ENCODE measurements at regions not wholly inside any gene's neighbourhood (a gene's known extent, or its start where the extent isn't known, plus 50 kb on each side); places are given as distances from the start of the nearest gene placed in this dataset.

- H3K4me2 ChIP-seq (ENCODE audit: low read length) = peak overlapping the region; percentile 86
- H3K9me3 ChIP-seq (replicated peaks; ENCODE audit: low read length) = no peaks in the 10 kb centered on the region
- H3K27me3 ChIP-seq (ENCODE audit: control insufficient read depth, insufficient read depth, low read length) = peaks cover 13% of the 10 kb centered on the region
- H3K9ac ChIP-seq (ENCODE audit: low read depth, low read length) = no peak overlapping the region
- H3K4me1 ChIP-seq (ENCODE audit: control insufficient read depth, insufficient read depth, low read length) = peaks cover 20% of the 10 kb centered on the region
- no peaks in the 10 kb centered on the region for H3K36me3 ChIP-seq (ENCODE audit: insufficient read depth, low read length)
- H3K4me3 ChIP-seq (ENCODE audit: low read length) = peak overlapping the region; percentile 68
Measured at GRCh38 chr16:14002416-14002990, 68.6 kb upstream of the MRTFB start.

DNA sequence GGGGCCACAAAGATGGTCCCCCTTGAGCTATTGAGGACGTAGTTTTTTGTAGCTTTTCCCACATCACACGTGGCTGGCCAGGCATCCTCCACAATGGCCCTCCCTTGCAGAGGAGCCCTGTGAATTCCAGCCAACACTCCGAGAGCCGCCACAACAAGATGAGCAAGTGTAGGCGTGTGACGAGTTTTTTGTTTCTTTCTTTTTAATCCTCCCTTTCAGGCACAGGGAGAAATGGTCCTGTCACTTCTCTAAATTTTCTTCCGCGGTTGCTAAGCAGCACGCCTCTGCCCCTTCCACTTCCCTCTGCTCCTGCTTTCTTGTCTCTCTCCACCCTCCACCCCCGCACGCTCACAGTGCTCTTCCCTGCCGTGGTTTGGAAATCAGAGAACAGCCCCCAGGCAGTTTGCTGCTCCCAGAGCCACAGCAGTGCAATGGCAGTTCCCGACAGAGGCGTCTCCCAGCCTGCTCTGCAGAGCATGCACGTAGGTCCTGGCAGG lies 68.0 kb upstream of the MRTFB start:
- Histone ChIP-seq H3K4me1 (ENCODE audit: control insufficient read depth, insufficient read depth, low read length) (peaks cover 23% of the 10 kb centered on the region), H3K4me3 (ENCODE audit: low read length) (peak overlapping the region; percentile 68), H3K36me3 (ENCODE audit: insufficient read depth, low read length) (no peaks in the 10 kb centered on the region), H3K9me3 (replicated peaks; ENCODE audit: low read length) (no peaks in the 10 kb centered on the region), H3K9ac (ENCODE audit: low read depth, low read length) (peak overlapping the region; percentile 28), H3K27me3 (ENCODE audit: control insufficient read depth, insufficient read depth, low read length) (peaks cover 13% of the 10 kb centered on the region), H3K4me2 (ENCODE audit: low read length) (peak overlapping the region; percentile 86)

GRCh38 chr16:14004031-14004728 lies 66.9 kb upstream of the MRTFB start:
- H3K4me1 ChIP-seq (ENCODE audit: control insufficient read depth, insufficient read depth, low read length) = peaks cover 23% of the 10 kb centered on the region
- no peaks in the 10 kb centered on the region for H3K9me3 ChIP-seq (replicated peaks; ENCODE audit: low read length)
- H3K4me2 ChIP-seq (ENCODE audit: low read length) = no peak overlapping the region
- H3K36me3 ChIP-seq (ENCODE audit: insufficient read depth, low read length) = no peaks in the 10 kb centered on the region
- H3K9ac ChIP-seq (ENCODE audit: low read depth, low read length) = no peak overlapping the region
- H3K27me3 ChIP-seq (ENCODE audit: control insufficient read depth, insufficient read depth, low read length) = peaks cover 13% of the 10 kb centered on the region
- no peak overlapping the region for H3K4me3 ChIP-seq (ENCODE audit: low read length)

GRCh38 chr16:14004729-14005315 lies 66.3 kb upstream of the MRTFB start:
- Histone ChIP-seq H3K4me3 (ENCODE audit: low read length) (no peak overlapping the region), H3K9me3 (replicated peaks; ENCODE audit: low read length) (no peaks in the 10 kb centered on the region), H3K4me1 (ENCODE audit: control insufficient read depth, insufficient read depth, low read length) (peaks cover 23% of the 10 kb centered on the region), H3K9ac (ENCODE audit: low read depth, low read length) (no peak overlapping the region), H3K36me3 (ENCODE audit: insufficient read depth, low read length) (no peaks in the 10 kb centered on the region), H3K27me3 (ENCODE audit: control insufficient read depth, insufficient read depth, low read length) (peaks cover 17% of the 10 kb centered on the region), H3K4me2 (ENCODE audit: low read length) (no peak overlapping the region)

- peaks cover 23% of the 10 kb centered on the region for H3K4me1 ChIP-seq (ENCODE audit: control insufficient read depth, insufficient read depth, low read length)
- H3K4me2 ChIP-seq (ENCODE audit: low read length) = no peak overlapping the region
- H3K9ac ChIP-seq (ENCODE audit: low read depth, low read length) = no peak overlapping the region
- H3K4me3 ChIP-seq (ENCODE audit: low read length) = no peak overlapping the region
- H3K9me3 ChIP-seq (replicated peaks; ENCODE audit: low read length) = no peaks in the 10 kb centered on the region
- H3K36me3 ChIP-seq (ENCODE audit: insufficient read depth, low read length) = no peaks in the 10 kb centered on the region
- H3K27me3 ChIP-seq (ENCODE audit: control insufficient read depth, insufficient read depth, low read length) = peaks cover 19% of the 10 kb centered on the region
Measured at GRCh38 chr16:14005335-14005734, 65.8 kb upstream of the MRTFB start.

GRCh38 chr16:14007450-14007849 lies 63.7 kb upstream of the MRTFB start:
- no peak overlapping the region for H3K9ac ChIP-seq (ENCODE audit: low read depth, low read length)
- no peaks in the 10 kb centered on the region for H3K36me3 ChIP-seq (ENCODE audit: insufficient read depth, low read length)
- H3K4me1 ChIP-seq (ENCODE audit: control insufficient read depth, insufficient read depth, low read length) = peaks cover 23% of the 10 kb centered on the region
- peaks cover 17% of the 10 kb centered on the region for H3K27me3 ChIP-seq (ENCODE audit: control insufficient read depth, insufficient read depth, low read length)
- no peak overlapping the region for H3K4me2 ChIP-seq (ENCODE audit: low read length)
- no peak overlapping the region for H3K4me3 ChIP-seq (ENCODE audit: low read length)
- no peaks in the 10 kb centered on the region for H3K9me3 ChIP-seq (replicated peaks; ENCODE audit: low read length)

DNA sequence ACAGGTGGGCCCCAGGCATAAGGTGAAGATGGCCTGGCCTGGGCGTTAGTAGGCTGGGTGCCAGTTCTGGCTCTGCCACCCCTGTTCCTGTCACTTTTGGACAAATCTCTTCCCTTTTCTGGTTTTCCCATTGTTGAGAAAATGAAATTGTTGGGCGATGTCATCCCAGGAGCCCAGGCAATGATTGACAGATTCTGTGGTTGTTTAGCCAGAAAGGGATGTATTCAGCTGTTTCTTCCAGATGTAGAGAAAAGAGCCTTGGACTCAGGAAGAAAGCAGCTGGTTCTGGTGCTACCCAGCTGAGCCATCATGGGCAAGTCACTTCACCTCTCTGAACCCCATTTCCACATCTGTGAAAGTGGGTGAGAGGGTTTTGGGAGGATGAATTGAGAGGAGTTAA lies 60.1 kb upstream of the MRTFB start:
- H3K4me2 ChIP-seq (ENCODE audit: low read length) = no peak overlapping the region
- H3K9me3 ChIP-seq (replicated peaks; ENCODE audit: low read length) = no peaks in the 10 kb centered on the region
- no peak overlapping the region for H3K4me3 ChIP-seq (ENCODE audit: low read length)
- H3K27me3 ChIP-seq (ENCODE audit: control insufficient read depth, insufficient read depth, low read length) = peaks cover 17% of the 10 kb centered on the region
- no peaks in the 10 kb centered on the region for H3K36me3 ChIP-seq (ENCODE audit: insufficient read depth, low read length)
- no peak overlapping the region for H3K9ac ChIP-seq (ENCODE audit: low read depth, low read length)
- H3K4me1 ChIP-seq (ENCODE audit: control insufficient read depth, insufficient read depth, low read length) = peaks cover 31% of the 10 kb centered on the region

DNA sequence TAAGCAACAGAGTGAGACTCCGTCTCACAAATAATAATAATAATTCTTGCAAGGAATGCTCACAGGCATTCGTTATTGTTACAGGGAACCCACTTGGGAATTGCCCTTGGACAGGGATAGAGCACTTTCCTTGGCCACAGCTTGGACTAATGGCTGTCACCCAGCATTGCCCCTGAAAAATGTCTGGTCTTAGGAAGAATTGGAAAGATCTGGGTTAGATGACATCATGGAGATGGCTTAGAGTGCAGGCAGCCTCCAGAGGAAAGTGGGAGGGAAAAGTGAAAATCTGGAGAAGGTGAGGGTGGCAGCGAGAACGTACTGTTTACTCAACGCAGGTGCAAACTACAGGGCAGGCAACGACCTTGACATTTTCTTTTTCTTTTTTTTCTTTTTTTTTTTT lies 59.3 kb upstream of the MRTFB start:
- no peak overlapping the region for H3K4me2 ChIP-seq (ENCODE audit: low read length)
- peaks cover 36% of the 10 kb centered on the region for H3K4me1 ChIP-seq (ENCODE audit: control insufficient read depth, insufficient read depth, low read length)
- H3K36me3 ChIP-seq (ENCODE audit: insufficient read depth, low read length) = no peaks in the 10 kb centered on the region
- peaks cover 17% of the 10 kb centered on the region for H3K27me3 ChIP-seq (ENCODE audit: control insufficient read depth, insufficient read depth, low read length)
- no peak overlapping the region for H3K9ac ChIP-seq (ENCODE audit: low read depth, low read length)
- H3K4me3 ChIP-seq (ENCODE audit: low read length) = no peak overlapping the region
- H3K9me3 ChIP-seq (replicated peaks; ENCODE audit: low read length) = no peaks in the 10 kb centered on the region

GRCh38 chr16:14013145-14013570 lies 58.0 kb upstream of the MRTFB start:
- Histone ChIP-seq H3K9me3 (replicated peaks; ENCODE audit: low read length) (no peaks in the 10 kb centered on the region), H3K4me1 (ENCODE audit: control insufficient read depth, insufficient read depth, low read length) (peaks cover 33% of the 10 kb centered on the region), H3K36me3 (ENCODE audit: insufficient read depth, low read length) (no peaks in the 10 kb centered on the region), H3K4me2 (ENCODE audit: low read length) (peak overlapping the region; percentile 76), H3K4me3 (ENCODE audit: low read length) (no peak overlapping the region), H3K9ac (ENCODE audit: low read depth, low read length) (no peak overlapping the region), H3K27me3 (ENCODE audit: control insufficient read depth, insufficient read depth, low read length) (peaks cover 17% of the 10 kb centered on the region)

- Histone ChIP-seq H3K9me3 (replicated peaks; ENCODE audit: low read length) (no peaks in the 10 kb centered on the region), H3K9ac (ENCODE audit: low read depth, low read length) (peak overlapping the region; percentile 53), H3K27me3 (ENCODE audit: control insufficient read depth, insufficient read depth, low read length) (peaks cover 17% of the 10 kb centered on the region), H3K4me2 (ENCODE audit: low read length) (peak overlapping the region; percentile 76), H3K4me1 (ENCODE audit: control insufficient read depth, insufficient read depth, low read length) (peaks cover 33% of the 10 kb centered on the region), H3K36me3 (ENCODE audit: insufficient read depth, low read length) (no peaks in the 10 kb centered on the region), H3K4me3 (ENCODE audit: low read length) (peak overlapping the region; percentile 32)
Measured at GRCh38 chr16:14013571-14014283, 57.4 kb upstream of the MRTFB start.

GRCh38 chr16:14014284-14014625 lies 56.9 kb upstream of the MRTFB start:
- peaks cover 33% of the 10 kb centered on the region for H3K4me1 ChIP-seq (ENCODE audit: control insufficient read depth, insufficient read depth, low read length)
- H3K4me3 ChIP-seq (ENCODE audit: low read length) = no peak overlapping the region
- no peaks in the 10 kb centered on the region for H3K36me3 ChIP-seq (ENCODE audit: insufficient read depth, low read length)
- H3K9ac ChIP-seq (ENCODE audit: low read depth, low read length) = no peak overlapping the region
- peak overlapping the region; percentile 76 for H3K4me2 ChIP-seq (ENCODE audit: low read length)
- no peaks in the 10 kb centered on the region for H3K9me3 ChIP-seq (replicated peaks; ENCODE audit: low read length)
- peaks cover 17% of the 10 kb centered on the region for H3K27me3 ChIP-seq (ENCODE audit: control insufficient read depth, insufficient read depth, low read length)

Measured in skeletal muscle satellite cell (primary cell).